Coronary artery (tissue), 2 donors: ENCODE measurements at regions not wholly inside any gene's neighbourhood (a gene's known extent, or its start where the extent isn't known, plus 50 kb on each side); places are given as distances from the start of the nearest gene placed in this dataset.

ENCODE experiments used
- DNase-seq: peaks from one replicate; pipeline ENCODE4 v3.0.0-alpha.2; 2017; ENCODE audit warnings: low spot score
- H3K27ac ChIP-seq, 2 donors: fragments of 200-600 bp; sonication (generic); one replicate each; pipeline ENCODE4 v1.5.1; 2016 to 2019
- H3K4me3 ChIP-seq: fragments of 200-600 bp; sonication (generic); 2 replicates; pipeline ENCODE4 v1.5.1; 2016; ENCODE audit warnings: mild to moderate bottlenecking, moderate library complexity
- TF ChIP-seq, protein P1 (sequence below): fragments of 200-600 bp; sonication (generic); IDR thresholded peaks from one replicate; pipeline ENCODE4 v1.5.1; 2019; ENCODE audit warnings: antibody characterized with exemption

DNA sequence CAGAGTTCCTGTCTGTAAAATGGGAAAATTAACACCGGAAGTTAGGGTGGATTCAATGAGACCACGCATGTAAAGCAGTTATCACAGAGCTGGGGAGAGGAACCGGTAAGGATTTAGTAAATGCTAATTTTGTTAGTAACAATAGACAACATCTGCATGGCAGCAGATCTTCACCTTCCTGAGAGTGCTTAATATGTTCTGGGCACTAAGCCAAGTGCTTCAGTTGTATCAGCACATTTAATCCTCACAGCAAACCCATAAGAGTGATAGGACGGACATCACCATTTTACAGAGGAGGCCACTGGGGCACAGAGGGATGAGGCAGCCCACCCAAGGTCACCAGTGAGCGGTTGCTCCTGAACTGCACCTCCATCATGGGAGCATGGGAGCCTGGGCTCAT lies 189.4 kb downstream of the WNT5A start:
- H3K4me3 ChIP-seq: no peak overlapping the region
- DNase-seq: no peak
- H3K27ac ChIP-seq: no peak overlapping the region
- TF ChIP-seq, protein P1, sequence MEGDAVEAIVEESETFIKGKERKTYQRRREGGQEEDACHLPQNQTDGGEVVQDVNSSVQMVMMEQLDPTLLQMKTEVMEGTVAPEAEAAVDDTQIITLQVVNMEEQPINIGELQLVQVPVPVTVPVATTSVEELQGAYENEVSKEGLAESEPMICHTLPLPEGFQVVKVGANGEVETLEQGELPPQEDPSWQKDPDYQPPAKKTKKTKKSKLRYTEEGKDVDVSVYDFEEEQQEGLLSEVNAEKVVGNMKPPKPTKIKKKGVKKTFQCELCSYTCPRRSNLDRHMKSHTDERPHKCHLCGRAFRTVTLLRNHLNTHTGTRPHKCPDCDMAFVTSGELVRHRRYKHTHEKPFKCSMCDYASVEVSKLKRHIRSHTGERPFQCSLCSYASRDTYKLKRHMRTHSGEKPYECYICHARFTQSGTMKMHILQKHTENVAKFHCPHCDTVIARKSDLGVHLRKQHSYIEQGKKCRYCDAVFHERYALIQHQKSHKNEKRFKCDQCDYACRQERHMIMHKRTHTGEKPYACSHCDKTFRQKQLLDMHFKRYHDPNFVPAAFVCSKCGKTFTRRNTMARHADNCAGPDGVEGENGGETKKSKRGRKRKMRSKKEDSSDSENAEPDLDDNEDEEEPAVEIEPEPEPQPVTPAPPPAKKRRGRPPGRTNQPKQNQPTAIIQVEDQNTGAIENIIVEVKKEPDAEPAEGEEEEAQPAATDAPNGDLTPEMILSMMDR: no peak

DNA sequence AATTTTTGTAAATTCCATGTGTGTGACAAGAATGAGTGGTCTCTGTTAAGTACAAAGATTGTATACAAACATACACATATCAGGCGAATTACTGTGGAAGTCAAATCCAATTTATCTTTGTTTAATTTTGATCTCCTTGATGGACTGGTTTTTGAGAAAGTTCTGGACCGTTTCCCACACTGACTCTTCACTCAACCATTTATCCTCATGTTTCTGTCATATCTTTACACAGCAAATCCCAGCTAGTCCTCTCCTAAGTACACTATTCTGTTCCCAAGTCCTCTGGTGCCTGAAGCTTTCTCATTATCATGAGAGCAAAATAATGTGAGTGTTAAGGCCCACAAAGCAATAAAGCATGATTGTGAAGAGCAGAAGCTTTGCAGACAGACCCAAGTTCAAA lies 189.9 kb downstream of the WNT5A start:
- TF ChIP-seq, protein P1: no peak
- Histone ChIP-seq H3K4me3 (no peak overlapping the region), H3K27ac (no peak overlapping the region)
- DNase-seq: no peak

DNA sequence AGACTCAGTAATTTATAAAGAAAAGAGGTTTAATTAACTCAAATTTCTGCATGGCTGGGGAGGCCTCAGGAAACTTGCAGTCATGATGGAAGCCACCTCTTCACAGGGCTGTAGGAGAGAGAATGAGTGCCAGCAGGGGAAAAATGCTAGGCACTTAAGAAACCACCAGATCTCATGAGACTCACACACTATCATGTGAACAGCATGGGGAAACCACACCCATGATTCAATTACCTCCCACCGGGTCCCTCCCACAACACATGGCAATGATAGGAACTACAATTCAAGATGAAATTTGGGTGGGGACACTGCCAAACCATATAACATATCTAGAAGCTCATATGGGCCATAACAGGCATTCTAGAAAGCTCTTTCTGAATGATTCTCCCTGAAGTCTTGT lies 190.3 kb downstream of the WNT5A start:
- Histone ChIP-seq H3K4me3 (no peak overlapping the region), H3K27ac (no peak overlapping the region)
- TF ChIP-seq, protein P1: no peak
- no peak for DNase-seq

DNA sequence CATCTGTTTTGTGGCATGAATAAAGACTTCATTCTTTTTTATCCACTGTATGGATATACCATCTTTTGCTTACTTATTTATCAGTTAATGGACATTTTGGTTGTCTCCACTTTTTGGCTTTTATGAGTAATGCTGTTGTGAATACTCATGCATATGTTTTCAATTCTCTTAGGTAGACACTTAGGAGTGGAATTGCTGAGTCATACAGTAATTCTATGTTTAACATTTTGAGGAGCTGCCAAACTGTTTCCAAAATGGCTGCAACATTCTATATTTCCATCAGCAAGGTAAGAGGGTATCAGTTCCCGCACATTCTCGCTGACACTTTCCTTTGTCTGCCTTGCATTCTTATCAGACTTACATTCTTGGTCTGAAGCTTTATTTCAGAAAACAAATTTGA lies 191.1 kb downstream of the WNT5A start:
- TF ChIP-seq, protein P1: no peak
- no peak overlapping the region for H3K4me3 ChIP-seq
- no peak for DNase-seq
- H3K27ac ChIP-seq: no peak overlapping the region

DNA sequence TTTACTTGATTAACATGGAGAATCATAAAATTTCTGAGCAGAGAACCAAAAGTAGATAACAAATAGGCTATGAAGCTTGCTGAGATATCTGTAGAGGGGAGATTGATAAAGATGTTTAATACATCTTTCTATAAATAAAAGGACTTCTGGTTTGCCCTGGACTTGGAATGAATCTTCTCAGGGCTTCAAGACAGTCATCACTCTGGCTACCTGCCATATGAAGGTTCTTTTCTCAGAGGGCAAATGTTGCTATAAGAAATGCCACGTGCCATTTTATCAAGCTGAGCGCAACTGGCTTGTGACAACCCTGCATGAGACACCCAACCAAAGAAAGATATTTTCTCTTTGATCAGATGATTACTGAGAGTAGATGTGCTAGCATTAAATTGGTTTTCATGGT lies 192.5 kb downstream of the WNT5A start:
- no peak for DNase-seq
- no peak overlapping the region for H3K27ac ChIP-seq
- TF ChIP-seq, protein P1: no peak
- H3K4me3 ChIP-seq: no peak overlapping the region

DNA sequence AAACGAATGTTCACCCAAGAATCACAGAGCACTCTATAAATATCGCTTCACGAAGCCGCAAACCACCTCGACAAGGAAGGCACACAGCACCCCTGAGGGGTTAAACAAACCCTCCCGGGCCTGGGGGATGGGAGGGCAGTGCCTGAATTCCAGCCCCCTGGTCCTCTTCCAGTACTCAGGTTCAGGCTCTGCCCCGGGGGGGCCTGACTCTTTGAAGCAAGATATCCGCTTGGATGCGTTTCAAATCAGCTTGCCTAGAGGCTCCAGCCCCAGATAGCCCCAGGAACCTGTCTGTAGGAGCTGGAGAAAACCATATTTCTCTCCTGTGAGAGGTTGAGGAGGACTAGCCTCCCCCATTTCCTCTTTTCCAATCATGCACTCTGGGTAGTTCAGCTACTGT lies 194.7 kb downstream of the WNT5A start:
- TF ChIP-seq, protein P1: no peak
- DNase-seq: no peak
- no peak overlapping the region for H3K27ac ChIP-seq
- H3K4me3 ChIP-seq: no peak overlapping the region

DNA sequence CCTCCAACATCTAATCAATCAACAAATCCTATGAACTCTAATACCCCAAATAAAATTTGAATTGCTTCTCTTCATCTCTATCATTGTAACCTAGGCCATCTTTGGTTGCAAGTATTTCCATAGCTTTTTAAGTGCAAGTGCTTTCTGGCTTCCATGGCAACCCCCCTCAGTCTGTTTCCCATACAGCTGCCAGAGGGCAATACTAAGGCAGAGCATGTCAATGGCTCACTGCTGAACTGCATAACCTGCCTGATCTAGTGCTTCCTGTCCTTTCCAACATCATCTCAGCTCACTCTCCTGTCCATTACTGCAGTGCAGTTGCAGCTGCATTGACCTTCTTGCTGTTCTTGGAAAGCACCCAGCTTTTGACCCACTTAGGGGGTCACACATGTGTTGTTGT lies 198.4 kb downstream of the WNT5A start:
- TF ChIP-seq, protein P1: no peak
- no peak overlapping the region for H3K4me3 ChIP-seq
- H3K27ac ChIP-seq: no peak overlapping the region
- DNase-seq: no peak
